KMS-11 (cell line): ENCODE measurements at regions not wholly inside any gene's neighbourhood (a gene's known extent, or its start where the extent isn't known, plus 50 kb on each side); places are given as distances from the start of the nearest gene placed in this dataset.

ENCODE experiments used
- H2AFZ ChIP-seq: fragments of 200-600 bp; sonication (generic); 2 replicates; pipeline ENCODE4 v1.6.1; 2016; ENCODE audit warnings: antibody characterized with exemption, mixed run types, low read depth
- H3K27ac ChIP-seq: fragments of 200-600 bp; sonication (generic); 2 replicates; pipeline ENCODE4 v1.6.1; 2016; ENCODE audit warnings: mild to moderate bottlenecking, mixed run types
- H3K27me3 ChIP-seq: fragments of 200-600 bp; sonication (generic); 2 replicates; pipeline ENCODE4 v1.6.1; 2017; ENCODE audit warnings: mild to moderate bottlenecking, low read depth, mixed run types, moderate library complexity; ENCODE audit not compliant: insufficient read depth
- H3K36me3 ChIP-seq: fragments of 200-600 bp; sonication (generic); 2 replicates; pipeline ENCODE4 v1.6.1; 2017; ENCODE audit warnings: mild to moderate bottlenecking, mixed run types; ENCODE audit not compliant: insufficient read depth
- H3K4me1 ChIP-seq: fragments of 200-600 bp; sonication (generic); 2 replicates; pipeline ENCODE4 v1.6.1; 2016; ENCODE audit warnings: mild to moderate bottlenecking, low read depth, mixed run types; ENCODE audit not compliant: poor library complexity, severe bottlenecking
- H3K4me2 ChIP-seq: fragments of 200-600 bp; sonication (generic); 2 replicates; pipeline ENCODE4 v1.7.0; 2016; ENCODE audit warnings: mild to moderate bottlenecking, mixed run types
- H3K4me3 ChIP-seq: fragments of 200-600 bp; sonication (generic); IDR thresholded peaks from 2 replicates; pipeline ENCODE4 v1.6.1; 2017; ENCODE audit warnings: low read depth, low read length, mixed read lengths; ENCODE audit not compliant: insufficient read depth
- H3K79me2 ChIP-seq: fragments of 200-600 bp; sonication (generic); 2 replicates; pipeline ENCODE4 v1.6.1; 2016; ENCODE audit warnings: low read depth, mixed run types; ENCODE audit not compliant: insufficient read depth
- H3K9ac ChIP-seq: fragments of 200-600 bp; sonication (generic); 2 replicates; pipeline ENCODE4 v1.6.1; 2016; ENCODE audit warnings: mild to moderate bottlenecking, mixed run types
- H4K20me1 ChIP-seq: fragments of 200-600 bp; sonication (generic); 2 replicates; pipeline ENCODE4 v1.6.1; 2016; ENCODE audit warnings: mild to moderate bottlenecking, mixed run types; ENCODE audit not compliant: insufficient read depth
- TF ChIP-seq, protein P1 (sequence below): fragments of 200-600 bp; sonication (generic); conservative IDR thresholded peaks from 2 replicates; pipeline ENCODE4 v1.6.1; 2017; ENCODE audit warnings: low read depth, mild to moderate bottlenecking, antibody characterized with exemption, low read length, moderate library complexity, mixed read lengths

DNA sequence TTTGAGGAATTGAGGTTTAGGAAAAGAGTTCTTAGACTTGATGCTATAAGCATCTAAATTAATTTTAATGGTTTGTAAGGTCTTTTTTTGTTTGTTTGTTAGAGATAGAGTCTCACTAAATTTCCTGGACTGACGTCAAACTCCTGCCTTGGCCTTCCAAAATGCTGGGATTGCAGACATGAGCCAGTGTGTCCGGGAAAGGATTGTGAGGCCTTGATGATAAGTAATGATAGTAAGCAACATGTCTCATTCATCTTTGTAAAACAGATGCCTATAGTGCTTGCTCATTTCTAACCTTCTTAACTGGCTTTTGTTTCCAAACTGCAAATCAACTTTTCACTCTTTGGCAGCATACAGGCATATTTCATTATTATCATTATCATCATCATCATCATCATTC lies 176.0 kb upstream of the KCND2 start:
- H3K4me2 ChIP-seq: no peak overlapping the region
- no peak overlapping the region for H3K9ac ChIP-seq
- TF ChIP-seq, protein P1, sequence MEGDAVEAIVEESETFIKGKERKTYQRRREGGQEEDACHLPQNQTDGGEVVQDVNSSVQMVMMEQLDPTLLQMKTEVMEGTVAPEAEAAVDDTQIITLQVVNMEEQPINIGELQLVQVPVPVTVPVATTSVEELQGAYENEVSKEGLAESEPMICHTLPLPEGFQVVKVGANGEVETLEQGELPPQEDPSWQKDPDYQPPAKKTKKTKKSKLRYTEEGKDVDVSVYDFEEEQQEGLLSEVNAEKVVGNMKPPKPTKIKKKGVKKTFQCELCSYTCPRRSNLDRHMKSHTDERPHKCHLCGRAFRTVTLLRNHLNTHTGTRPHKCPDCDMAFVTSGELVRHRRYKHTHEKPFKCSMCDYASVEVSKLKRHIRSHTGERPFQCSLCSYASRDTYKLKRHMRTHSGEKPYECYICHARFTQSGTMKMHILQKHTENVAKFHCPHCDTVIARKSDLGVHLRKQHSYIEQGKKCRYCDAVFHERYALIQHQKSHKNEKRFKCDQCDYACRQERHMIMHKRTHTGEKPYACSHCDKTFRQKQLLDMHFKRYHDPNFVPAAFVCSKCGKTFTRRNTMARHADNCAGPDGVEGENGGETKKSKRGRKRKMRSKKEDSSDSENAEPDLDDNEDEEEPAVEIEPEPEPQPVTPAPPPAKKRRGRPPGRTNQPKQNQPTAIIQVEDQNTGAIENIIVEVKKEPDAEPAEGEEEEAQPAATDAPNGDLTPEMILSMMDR: no peak
- no peaks in the 10 kb centered on the region for H3K27me3 ChIP-seq
- H4K20me1 ChIP-seq: no peaks in the 10 kb centered on the region
- no peaks in the 10 kb centered on the region for H3K79me2 ChIP-seq
- no peak overlapping the region for H3K4me3 ChIP-seq
- no peaks in the 10 kb centered on the region for H3K4me1 ChIP-seq
- H3K27ac ChIP-seq: no peak overlapping the region
- no peaks in the 10 kb centered on the region for H3K36me3 ChIP-seq
- no peak overlapping the region for H2AFZ ChIP-seq

DNA sequence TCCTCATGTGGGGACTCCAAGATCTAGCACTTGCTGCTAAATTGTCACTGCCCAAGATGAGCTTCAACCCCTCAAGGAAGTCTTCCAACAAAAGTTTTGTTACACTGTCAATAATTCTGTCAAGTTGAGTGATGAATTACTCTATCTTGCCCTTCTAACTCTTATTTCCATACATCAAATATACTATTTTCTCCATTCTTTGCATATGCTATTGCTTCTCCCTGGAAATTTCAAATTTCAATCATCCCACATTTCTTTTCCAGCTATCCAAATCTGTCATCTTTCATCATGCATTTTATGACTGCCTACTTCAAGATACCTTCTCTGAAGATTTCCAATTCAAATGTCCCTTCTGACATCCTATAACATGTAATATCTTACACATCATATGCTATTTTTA lies 175.2 kb upstream of the KCND2 start:
- TF ChIP-seq, protein P1: no peak
- Histone ChIP-seq H3K36me3 (no peaks in the 10 kb centered on the region), H2AFZ (no peak overlapping the region), H4K20me1 (no peaks in the 10 kb centered on the region), H3K4me3 (no peak overlapping the region), H3K27ac (no peak overlapping the region), H3K4me1 (no peaks in the 10 kb centered on the region), H3K79me2 (no peaks in the 10 kb centered on the region), H3K27me3 (no peaks in the 10 kb centered on the region), H3K4me2 (no peak overlapping the region), H3K9ac (no peak overlapping the region)

DNA sequence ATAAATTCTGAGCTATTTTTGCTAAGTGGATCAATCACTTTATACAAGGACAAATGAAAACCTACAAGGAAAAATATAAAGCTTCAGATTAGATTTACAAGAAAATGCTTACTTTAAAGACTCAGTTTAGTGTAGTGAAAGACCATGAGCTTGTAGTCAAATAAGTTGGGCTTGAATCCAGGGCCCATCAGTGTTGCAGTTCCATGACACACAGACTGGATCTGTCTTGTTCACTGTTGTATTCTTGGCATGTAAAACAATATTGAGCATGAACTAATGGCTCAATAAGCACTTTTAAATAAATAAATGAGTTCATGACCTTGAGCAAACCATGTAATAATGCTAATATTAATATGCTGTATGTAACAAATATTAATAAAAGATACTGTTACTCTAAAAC lies 164.6 kb upstream of the KCND2 start:
- Histone ChIP-seq H3K4me3 (no peak overlapping the region), H3K27ac (no peak overlapping the region), H3K4me1 (no peaks in the 10 kb centered on the region), H3K79me2 (no peaks in the 10 kb centered on the region), H3K27me3 (no peaks in the 10 kb centered on the region), H2AFZ (no peak overlapping the region), H3K4me2 (no peak overlapping the region), H3K9ac (no peak overlapping the region), H3K36me3 (no peaks in the 10 kb centered on the region), H4K20me1 (no peaks in the 10 kb centered on the region)
- TF ChIP-seq, protein P1: no peak

DNA sequence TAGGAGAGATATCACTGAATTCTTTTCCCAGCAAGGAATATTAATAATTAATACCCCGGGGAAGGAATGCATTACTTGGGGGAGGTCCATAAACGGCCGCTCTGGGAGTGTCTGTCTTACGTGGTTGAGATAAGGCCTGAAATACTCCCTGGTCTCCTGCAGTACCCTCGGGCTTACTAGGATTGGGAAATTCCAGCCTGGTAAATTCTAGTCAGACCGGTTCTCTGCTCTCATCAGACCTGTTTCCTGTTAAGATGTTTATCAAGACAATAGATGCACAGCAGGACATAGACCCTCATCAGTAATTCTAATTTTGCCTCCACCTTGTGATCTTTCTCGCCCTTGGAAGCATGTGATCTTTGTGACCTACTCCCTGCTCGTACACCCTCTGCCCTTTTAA lies 162.8 kb upstream of the KCND2 start:
- H2AFZ ChIP-seq: no peak overlapping the region
- H3K27me3 ChIP-seq: no peaks in the 10 kb centered on the region
- no peak overlapping the region for H3K4me2 ChIP-seq
- H3K4me1 ChIP-seq: no peaks in the 10 kb centered on the region
- no peak overlapping the region for H3K27ac ChIP-seq
- H3K36me3 ChIP-seq: no peaks in the 10 kb centered on the region
- no peak overlapping the region for H3K4me3 ChIP-seq
- no peak overlapping the region for H3K9ac ChIP-seq
- no peaks in the 10 kb centered on the region for H3K79me2 ChIP-seq
- TF ChIP-seq, protein P1: no peak
- H4K20me1 ChIP-seq: no peaks in the 10 kb centered on the region

DNA sequence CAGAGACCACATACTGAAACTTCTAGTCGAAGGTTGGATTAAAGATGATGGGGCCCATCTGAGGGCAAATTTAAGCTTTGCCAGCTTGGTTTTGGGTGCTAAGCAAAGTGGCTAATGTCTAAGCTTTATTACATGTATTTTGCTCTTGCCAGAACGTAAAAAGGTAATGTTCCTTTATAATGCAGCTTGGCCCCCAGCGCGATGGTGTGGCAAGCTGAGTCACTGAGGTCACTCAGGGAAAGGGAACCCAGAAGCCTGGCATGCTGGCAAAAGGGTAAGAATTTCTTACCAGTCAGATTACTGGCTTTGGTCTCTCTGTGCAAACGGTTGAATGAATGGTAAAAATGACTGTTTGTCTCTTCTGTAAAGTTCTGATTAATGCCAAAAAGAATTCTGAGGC lies 158.3 kb upstream of the KCND2 start:
- no peak overlapping the region for H3K4me3 ChIP-seq
- no peaks in the 10 kb centered on the region for H3K27me3 ChIP-seq
- H3K36me3 ChIP-seq: no peaks in the 10 kb centered on the region
- H4K20me1 ChIP-seq: no peaks in the 10 kb centered on the region
- no peaks in the 10 kb centered on the region for H3K79me2 ChIP-seq
- no peak overlapping the region for H3K27ac ChIP-seq
- H3K4me1 ChIP-seq: no peaks in the 10 kb centered on the region
- TF ChIP-seq, protein P1: no peak
- H3K4me2 ChIP-seq: no peak overlapping the region
- H2AFZ ChIP-seq: no peak overlapping the region
- no peak overlapping the region for H3K9ac ChIP-seq
